ENCODE measurements at regions not wholly inside any gene's neighbourhood (a gene's known extent, or its start where the extent isn't known, plus 50 kb on each side); places are given as distances from the start of the nearest gene placed in this dataset.
"Not testable (repeated sequence)": the region's sequence is repeated elsewhere in the genome, so short reads cannot be mapped to it uniquely, and the experiment has no call there.

DNA sequence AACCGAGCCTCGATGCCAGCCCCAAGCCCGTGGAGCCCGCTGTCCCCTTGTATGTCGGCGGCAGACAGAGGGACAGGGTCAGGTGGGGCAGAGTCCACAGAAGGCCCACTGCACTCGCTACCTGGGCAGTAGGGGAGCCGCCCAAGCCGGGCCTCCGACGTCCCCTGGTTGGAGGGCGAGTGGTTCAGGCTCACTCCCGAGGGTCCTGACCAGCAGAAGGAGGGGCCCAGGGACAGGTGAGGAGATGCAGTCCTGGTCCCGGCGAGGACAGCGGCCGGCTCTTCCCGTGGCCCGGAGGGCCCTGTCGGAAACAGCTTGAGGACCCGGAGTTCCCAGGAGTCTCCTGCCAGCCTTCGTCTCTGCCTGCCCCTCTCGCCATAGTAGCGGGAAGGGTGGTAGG, 216.7 kb upstream of the SFSWAP start:
- no peak for DNase-seq

GRCh38 chr12:131494741-131495524, 216.0 kb upstream of the SFSWAP start:
- DNase-seq = no peak

DNA sequence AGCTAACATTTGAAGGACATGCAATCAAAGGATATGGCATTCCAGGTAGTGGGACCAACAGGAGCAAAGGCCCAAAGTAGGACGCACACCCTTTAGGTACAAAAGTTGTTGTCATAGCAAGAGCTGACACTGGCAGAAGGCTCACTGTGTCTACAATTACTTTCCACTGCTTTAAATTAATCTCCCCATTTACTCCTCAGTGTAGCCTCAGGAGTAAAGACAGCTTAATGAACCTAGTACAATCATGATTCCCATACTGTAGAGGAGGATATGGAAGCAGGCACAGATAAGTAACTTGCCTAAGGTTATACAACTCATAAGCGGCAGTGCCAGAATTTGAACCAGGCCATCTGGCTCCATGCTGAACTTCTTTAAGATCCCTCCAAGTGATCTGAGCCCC, 212.9 kb upstream of the SFSWAP start:
- DNase-seq = no peak

- DNase-seq = no peak
Measured at GRCh38 chr12:131499160-131499863, 211.6 kb upstream of the SFSWAP start.

GRCh38 chr12:131499864-131500190, 211.1 kb upstream of the SFSWAP start:
- DNase-seq = no peak

DNA sequence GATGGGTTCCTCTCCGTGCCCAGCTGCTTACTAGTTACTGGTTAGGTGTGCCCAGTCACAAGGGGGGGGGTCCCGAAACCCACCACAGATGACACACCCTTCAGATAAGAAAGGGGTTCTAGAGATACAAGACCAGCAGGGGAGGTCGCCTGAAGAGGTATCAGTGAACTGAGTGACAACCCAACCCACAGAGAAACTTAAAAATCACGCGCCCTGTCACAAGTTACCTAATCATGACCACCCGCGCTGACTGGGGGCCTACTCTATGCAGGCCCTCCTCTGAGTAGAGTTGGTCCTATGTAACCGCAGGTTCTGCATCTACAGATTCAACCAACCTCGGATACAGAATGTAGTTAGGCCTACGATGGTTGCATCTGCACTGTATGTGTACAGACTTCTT, 210.3 kb upstream of the SFSWAP start:
- DNase-seq = no peak

GRCh38 chr12:131505561-131505960, 205.3 kb upstream of the SFSWAP start:
- no peak for DNase-seq

DNA sequence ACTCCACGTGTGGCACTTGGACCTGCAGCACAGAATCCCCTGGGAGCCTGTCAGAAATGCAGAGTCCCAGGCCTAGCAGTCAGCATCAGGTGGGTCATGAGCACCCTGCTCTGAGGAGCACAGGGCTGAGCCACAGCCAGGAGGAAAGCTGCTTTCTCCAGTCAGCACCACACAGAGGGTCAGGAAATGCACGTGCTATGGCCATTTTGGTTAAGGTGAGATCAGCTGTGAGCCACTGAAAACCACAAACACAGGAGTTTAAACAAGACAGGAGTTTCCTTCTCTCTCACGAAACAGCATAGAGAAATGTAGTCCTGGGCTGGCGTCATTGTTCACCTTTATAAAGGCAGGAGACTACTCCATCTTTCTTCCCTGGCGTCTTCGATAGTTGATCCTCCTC, 204.5 kb upstream of the SFSWAP start:
- DNase-seq = no peak

DNA sequence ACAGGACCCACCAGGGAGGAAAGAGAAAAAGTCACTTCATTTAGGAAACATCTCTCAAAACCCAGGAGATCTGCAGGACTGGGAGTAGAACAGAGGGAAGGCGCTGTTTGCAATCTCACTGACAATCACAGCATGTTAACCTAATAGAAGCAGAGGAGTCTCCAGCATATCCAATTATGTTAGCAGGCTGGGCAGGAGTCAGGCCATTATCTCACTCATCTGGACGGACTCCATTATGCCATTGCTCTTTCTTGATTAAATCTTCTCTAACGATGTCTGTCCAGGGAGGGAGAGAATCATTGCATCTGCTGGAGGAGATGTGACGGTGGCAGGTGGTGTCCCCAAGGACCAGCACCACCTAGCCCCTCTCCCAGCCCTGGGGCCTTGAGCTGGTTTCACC, 203.8 kb upstream of the SFSWAP start:
- DNase-seq = no peak

- DNase-seq = no peak
Measured at GRCh38 chr12:131507881-131508280, 203.0 kb upstream of the SFSWAP start.

- peak; percentile 59 for DNase-seq
Measured at GRCh38 chr12:131509701-131510100, 201.2 kb upstream of the SFSWAP start.

DNA sequence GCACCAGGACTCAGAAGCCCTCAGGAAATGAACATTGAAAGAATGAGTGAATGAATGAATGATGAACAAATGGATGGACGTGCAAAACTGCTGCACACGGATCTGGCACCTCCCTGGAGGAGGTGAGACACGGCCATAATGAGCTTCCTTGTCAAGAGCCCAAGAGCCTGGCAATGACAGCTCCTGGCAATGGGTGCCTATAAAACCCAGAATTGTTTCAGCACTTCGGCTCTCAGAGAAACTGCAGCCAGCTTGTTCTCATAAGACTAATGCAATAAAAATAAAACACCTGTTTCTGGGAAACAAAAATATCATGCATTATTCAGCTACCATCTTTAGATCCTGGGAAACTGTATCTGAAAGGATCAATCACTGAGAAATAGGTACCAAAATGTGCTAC, 200.5 kb upstream of the SFSWAP start:
- DNase-seq = no peak

DNA sequence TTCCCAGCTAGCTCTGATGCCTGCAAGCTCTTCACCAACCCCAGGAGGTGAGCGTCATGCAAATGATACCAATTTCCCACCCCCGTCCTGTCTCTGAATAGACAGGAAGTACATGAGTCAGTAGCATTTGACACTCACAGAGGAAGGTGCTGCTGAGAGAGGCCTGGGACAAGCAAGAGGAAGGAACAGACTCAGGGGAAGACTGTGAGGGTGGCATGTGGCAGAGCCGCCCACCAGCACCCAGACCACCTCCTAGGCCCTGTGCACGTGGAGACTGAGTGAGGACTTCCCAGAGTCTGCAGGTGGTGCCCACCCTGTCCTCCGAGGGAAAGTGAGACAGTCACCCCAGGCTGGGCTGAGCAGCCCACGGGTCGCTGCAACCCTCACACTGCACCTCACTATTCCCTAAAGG, 199.5 kb upstream of the SFSWAP start:
- DNase-seq = no peak

- DNase-seq = no peak
Measured at GRCh38 chr12:131511803-131512561, 198.9 kb upstream of the SFSWAP start.

GRCh38 chr12:131513606-131514005, 197.3 kb upstream of the SFSWAP start:
- no peak for DNase-seq

GRCh38 chr12:131520553-131520952, 190.3 kb upstream of the SFSWAP start:
- not testable (repeated sequence) for DNase-seq

- no peak for DNase-seq
Measured at GRCh38 chr12:131521326-131521725, 189.6 kb upstream of the SFSWAP start.

DNA sequence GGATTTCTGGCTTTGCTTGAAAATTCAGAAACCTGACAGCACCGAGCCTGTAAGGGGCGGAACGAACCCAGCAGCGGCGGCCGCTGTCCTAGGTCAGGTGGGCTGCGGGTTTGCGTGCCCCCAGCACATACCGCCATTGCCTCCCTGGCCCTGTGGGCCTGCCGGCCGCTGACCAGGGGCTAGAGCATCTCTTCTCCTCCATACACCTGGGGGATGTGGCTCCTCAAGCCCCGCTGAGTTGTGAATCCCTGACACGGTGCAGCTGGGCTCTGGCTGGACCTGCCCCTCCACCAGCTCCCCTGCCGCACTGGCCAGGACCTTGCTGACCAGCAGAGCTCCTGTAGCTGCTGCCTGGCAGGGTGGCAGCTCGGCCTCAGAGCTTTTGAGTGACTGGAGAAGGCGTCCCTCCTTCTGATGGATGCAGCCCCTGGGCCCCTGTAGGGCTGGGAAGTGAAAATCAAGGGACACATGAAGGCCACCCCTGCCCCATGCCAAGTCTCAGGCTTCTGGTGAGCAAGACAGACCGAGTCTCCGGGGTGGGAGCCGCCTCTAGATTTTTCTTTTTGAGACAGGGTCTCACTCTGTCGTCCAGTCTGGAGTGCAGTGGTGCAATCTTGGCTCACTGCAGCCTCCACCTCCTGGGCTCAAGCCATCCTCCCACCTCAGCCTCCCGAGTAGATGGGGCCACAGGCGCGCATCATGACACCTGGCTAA, 184.9 kb upstream of the SFSWAP start:
- DNase-seq = no peak

GRCh38 chr12:131527092-131527491, 183.8 kb upstream of the SFSWAP start:
- DNase-seq = no peak

DNA sequence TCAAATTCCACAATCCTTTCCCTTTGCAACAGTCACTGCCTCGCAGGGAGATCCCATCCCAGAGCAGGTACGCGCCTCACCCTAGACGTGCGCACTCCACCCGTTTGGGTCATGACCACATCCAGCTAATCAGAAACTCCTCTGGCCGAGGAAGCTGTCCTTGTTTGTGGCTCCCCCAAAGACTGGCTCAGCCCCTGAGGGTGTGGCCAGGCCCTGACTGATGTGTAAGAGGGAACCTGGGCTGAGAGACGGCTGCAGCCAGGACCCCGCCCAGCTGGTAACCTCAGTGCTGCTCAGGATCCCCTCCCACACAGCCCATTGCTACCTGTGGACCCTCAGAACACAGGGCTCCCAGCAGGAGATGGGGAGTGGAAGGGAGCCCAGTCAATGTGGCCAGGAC, 183.2 kb upstream of the SFSWAP start:
- DNase-seq = no peak

- no peak for DNase-seq
Measured at GRCh38 chr12:131528144-131528543, 182.7 kb upstream of the SFSWAP start.

DNA sequence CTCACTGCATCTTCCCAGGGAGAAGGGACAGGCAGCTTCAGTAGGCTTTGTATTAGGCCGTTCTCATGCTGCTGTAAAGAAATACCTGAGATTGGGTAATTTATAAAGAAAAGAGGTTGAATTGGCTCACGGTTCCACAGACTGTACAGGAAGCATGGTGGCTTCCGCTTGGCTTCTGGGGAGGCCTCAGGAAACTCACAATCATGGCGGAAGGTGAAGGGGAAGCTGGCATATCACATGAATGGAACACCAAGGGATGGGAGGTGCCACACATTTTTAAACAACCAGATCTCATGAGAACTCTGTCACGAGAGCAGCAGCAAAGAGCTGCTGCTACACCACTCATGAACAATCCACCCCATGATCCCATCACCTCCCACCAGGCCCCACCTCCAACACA, 182.2 kb upstream of the SFSWAP start:
- DNase-seq = no peak
